ENCODE measurements at regions not wholly inside any gene's neighbourhood (a gene's known extent, or its start where the extent isn't known, plus 50 kb on each side); places are given as distances from the start of the nearest gene placed in this dataset.

DNA sequence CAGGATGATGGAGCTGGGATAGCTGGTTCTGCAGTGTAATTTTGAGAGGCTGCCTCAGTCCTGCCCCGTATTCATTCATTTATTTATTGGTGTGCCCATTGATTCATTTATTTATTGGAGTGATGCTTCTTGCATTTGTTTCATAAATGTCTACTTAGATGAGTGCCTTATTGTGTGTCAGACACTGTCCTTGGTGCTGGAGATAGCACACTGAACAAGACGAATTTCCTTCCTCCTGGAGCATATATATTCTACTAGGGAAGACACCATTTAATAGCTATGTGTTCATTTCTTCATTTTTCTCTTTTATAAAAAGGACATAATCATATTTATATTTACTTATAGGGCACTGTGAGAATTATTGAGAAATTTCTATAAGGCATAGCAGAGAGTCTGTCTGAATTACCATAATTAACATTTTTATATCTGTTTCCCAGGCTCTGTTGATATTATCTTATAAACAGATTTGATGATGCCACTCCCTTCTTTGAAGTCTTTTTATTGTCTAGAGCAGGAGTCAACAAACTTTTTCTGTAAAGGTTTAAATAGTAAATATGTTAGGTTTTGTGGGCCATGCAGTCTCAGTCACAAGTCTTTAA, 433.9 kb upstream of the ZNF608 start:
- no peaks in the 10 kb centered on the region for H3K27me3 ChIP-seq
- no peaks in the 10 kb centered on the region for H3K9me3 ChIP-seq
- no peak overlapping the region for H3K4me3 ChIP-seq (ENCODE audit: low read depth, low read length)
- TF ChIP-seq, protein P1, sequence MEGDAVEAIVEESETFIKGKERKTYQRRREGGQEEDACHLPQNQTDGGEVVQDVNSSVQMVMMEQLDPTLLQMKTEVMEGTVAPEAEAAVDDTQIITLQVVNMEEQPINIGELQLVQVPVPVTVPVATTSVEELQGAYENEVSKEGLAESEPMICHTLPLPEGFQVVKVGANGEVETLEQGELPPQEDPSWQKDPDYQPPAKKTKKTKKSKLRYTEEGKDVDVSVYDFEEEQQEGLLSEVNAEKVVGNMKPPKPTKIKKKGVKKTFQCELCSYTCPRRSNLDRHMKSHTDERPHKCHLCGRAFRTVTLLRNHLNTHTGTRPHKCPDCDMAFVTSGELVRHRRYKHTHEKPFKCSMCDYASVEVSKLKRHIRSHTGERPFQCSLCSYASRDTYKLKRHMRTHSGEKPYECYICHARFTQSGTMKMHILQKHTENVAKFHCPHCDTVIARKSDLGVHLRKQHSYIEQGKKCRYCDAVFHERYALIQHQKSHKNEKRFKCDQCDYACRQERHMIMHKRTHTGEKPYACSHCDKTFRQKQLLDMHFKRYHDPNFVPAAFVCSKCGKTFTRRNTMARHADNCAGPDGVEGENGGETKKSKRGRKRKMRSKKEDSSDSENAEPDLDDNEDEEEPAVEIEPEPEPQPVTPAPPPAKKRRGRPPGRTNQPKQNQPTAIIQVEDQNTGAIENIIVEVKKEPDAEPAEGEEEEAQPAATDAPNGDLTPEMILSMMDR (IDR thresholded peaks at IDR 0.05; ENCODE audit: low read depth, low read length) = no peak
- no peak for DNase-seq
- H3K4me1 ChIP-seq = no peaks in the 10 kb centered on the region
- no peaks in the 10 kb centered on the region for H3K36me3 ChIP-seq

DNA sequence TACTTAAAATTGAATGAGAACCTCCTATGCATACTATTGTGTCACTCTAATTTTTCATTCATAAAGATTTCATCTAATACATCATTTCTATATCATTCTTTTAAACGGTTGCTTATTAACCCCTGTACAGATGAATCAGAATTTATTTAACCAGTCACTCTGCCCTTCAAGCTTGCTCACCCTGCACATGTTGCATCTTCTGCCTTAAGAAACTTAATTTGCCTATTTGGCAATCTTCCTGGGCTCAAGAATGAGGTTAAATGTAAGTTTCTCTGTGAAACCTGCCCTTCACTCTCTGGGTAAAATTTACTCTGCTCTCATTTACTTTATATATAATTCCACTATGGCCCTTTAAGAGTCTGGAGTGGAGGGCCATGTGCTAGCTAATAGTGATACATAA, 434.7 kb upstream of the ZNF608 start:
- H3K4me3 ChIP-seq (ENCODE audit: low read depth, low read length) = no peak overlapping the region
- TF ChIP-seq, protein P1 (IDR thresholded peaks at IDR 0.05; ENCODE audit: low read depth, low read length) = no peak

DNA sequence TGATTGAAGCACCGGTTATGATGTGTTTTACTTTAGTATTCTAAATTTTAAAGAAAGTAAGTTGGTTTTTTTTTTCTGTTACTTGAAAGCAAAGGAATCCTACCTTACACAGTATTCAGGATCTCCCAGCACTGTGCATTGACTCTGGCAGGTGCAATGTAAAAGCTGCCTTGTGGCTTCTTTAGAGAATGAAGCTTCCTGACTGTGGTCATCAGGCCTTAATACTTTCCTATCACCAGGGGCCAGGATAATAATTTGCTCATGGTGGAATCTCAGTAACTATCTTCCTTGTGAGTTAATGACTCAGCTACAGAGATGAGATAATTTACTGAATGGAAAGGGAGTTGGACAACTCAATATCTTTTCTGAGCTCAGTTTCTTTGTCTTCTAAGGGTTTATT, 435.5 kb upstream of the ZNF608 start:
- Histone ChIP-seq H3K4me3 (ENCODE audit: low read depth, low read length) (no peak overlapping the region), H3K27me3 (no peaks in the 10 kb centered on the region), H3K9me3 (no peaks in the 10 kb centered on the region), H3K36me3 (no peaks in the 10 kb centered on the region), H3K4me1 (peaks cover 5% of the 10 kb centered on the region; the same call in 1 of the 2 replicates)
- no peak for DNase-seq
- TF ChIP-seq, protein P1 (IDR thresholded peaks at IDR 0.05; ENCODE audit: low read depth, low read length) = no peak

More for the DNA sequence above, 434.7 kb upstream of the ZNF608 start:
- Histone ChIP-seq H3K4me1 (no peaks in the 10 kb centered on the region), H3K36me3 (no peaks in the 10 kb centered on the region), H3K9me3 (no peaks in the 10 kb centered on the region), H3K27me3 (no peaks in the 10 kb centered on the region)
- no peak for DNase-seq

DNA sequence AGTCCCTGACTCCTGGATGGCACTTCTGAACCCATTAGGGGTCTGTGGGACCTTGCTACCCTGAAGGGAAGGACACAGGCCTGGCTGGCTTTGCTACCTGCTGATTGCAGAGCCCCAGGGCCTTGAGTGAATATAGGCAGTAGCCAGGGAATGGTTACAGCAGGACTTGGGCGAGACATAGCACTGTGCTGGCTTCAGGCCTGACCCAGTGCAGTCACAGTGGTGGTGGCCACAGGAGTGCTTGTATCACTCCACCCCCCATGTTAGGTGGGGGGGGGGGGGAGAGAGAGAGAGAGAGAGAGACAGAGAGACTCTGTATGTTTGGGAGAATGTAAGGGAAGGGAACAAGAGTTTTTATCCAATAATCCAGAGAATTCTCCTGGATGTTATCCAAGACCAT, 439.3 kb upstream of the ZNF608 start:
- no peaks in the 10 kb centered on the region for H3K27me3 ChIP-seq
- no peak overlapping the region for H3K4me3 ChIP-seq (ENCODE audit: low read depth, low read length)
- H3K9me3 ChIP-seq = no peaks in the 10 kb centered on the region
- H3K36me3 ChIP-seq = no peaks in the 10 kb centered on the region
- peaks cover 21% of the 10 kb centered on the region for H3K4me1 ChIP-seq
- TF ChIP-seq, protein P1 (IDR thresholded peaks at IDR 0.05; ENCODE audit: low read depth, low read length) = no peak
- no peak for DNase-seq

DNA sequence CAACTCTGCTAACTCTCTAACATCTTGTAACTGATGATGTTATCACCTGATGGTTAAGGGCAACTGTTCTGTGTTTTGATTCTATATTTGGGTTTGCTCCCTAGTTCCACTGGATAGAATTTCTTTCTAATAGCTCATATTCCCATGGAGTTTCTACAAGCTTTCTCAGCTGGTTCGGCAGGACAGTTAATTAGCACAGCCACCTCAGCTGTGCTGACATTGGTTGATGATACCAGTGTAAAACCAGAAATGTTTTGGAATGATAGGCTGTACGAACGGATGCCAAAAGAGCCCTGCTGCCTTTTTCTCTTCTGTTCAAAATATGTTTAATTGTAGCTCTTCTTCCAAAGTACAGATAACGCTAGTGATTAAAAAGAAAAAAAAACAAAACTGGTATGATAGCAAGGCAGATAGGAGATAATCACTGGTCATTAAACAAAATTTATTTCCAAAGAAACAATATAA, 440.5 kb upstream of the ZNF608 start:
- no peak overlapping the region for H3K4me3 ChIP-seq (ENCODE audit: low read depth, low read length)

DNA sequence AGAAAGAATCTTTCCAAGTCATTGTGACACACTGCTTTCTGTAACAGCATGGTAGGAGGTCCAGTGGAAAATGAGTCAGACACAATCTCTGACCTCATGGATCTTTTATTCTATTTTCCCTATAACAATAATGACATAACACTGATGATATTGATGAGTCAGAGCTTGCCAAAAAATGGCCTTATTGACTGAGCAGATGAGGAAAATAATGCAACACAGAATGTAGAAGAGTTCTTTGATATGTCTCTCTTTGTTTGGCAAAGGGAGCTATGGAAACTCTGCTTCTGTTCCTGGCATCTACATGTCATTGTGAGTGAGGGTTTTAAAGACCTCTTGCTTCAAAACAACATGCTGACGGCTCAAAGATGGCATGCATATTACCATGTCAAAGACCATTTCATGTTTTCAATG, 443.1 kb upstream of the ZNF608 start:
- TF ChIP-seq, protein P1 (IDR thresholded peaks at IDR 0.05; ENCODE audit: low read depth, low read length) = no peak
- DNase-seq = no peak
- Histone ChIP-seq H3K27me3 (no peaks in the 10 kb centered on the region), H3K9me3 (no peaks in the 10 kb centered on the region), H3K4me3 (ENCODE audit: low read depth, low read length) (no peak overlapping the region), H3K4me1 (peaks cover 26% of the 10 kb centered on the region), H3K36me3 (no peaks in the 10 kb centered on the region)

More for the DNA sequence above, 440.5 kb upstream of the ZNF608 start:
- TF ChIP-seq, protein P1 (IDR thresholded peaks at IDR 0.05; ENCODE audit: low read depth, low read length) = no peak
- H3K9me3 ChIP-seq = no peaks in the 10 kb centered on the region
- DNase-seq = no peak
- H3K36me3 ChIP-seq = no peaks in the 10 kb centered on the region
- peaks cover 26% of the 10 kb centered on the region for H3K4me1 ChIP-seq
- no peaks in the 10 kb centered on the region for H3K27me3 ChIP-seq
